ENCODE measurements at regions not wholly inside any gene's neighbourhood (a gene's known extent, or its start where the extent isn't known, plus 50 kb on each side); places are given as distances from the start of the nearest gene placed in this dataset.
"Not testable (repeated sequence)": the region's sequence is repeated elsewhere in the genome, so short reads cannot be mapped to it uniquely, and the experiment has no call there.

DNA sequence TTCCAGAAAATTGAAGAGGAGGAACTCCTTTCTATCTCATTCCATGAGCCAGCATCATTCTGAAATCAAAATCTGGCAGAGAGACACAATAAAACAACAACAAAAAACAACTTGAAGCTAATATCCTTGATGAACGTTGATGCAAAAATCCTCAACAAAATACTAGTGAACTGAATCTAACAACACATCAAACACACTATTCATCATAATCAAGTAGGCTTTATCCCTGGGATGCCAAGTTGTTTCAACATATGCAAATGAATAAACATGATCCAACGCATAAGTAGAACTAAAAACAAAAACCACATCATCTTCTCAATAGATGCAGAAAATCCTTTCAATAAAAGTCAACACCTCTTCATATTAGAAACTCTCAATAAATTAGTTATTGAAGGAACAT lies 335.3 kb upstream of the BRINP3 start:
- FAIRE-seq, result no peak
- no peak for DNase-seq (ENCODE audit: low spot score)

DNA sequence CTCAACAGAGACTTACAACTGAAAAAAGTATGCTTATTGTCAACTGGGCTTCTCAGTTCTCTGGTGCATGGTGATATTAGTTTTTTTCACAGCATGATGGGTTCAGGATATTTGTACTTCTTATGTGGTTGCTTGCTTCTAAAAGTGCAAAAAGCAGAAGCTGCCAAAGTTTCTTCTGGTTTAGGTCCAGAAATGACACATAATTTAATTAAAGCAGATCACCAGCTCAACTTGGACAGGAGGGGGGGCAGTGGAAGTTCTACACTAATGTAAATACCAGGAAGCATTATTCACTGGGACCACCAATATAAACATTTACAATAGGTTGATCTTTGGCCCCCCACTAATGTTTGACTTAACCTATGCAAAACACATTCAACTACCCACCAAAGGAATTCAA lies 354.8 kb upstream of the BRINP3 start:
- no peak for DNase-seq (ENCODE audit: low spot score)
- no peak for FAIRE-seq

DNA sequence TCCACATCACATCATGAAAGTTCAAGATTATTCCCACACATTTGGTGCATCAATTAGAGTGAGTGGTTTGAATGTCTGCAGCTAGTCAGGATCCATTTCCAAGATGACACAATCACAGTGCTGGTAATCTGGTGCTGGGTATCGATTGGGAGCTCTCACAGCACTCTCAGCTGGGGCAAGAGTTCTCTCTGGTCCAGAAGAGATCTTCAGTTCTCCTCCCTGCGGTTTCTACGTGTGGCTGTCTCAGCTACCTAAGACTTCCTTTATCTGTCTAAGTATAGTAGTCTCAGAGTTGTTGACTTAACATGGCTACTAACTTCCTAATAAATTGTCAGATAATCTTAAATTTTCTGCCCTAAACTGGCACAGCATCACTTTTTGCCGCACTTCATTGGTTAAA lies 358.0 kb upstream of the BRINP3 start:
- DNase-seq (ENCODE audit: low spot score), result no peak

DNA sequence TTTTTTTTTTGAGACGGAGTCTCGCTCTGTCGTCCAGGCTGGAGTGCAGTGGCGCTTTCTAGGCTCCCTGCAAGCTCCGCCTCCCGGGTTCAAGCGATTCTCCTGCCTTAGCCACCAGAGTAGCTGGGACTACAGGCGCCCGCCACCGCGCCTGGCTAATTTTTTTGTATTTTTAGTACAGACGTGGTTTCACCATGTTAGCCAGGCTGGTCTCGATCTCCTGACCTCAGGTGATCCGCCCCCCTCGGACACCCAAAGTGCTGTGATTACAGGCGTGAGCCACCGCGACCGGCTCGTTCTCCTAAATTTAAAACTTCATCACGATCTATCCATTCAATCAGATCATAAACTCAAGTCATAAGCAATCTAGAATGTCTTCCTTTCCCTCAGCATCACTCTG lies 359.5 kb upstream of the BRINP3 start:
- not testable (repeated sequence) for FAIRE-seq; DNase-seq (ENCODE audit: low spot score)

More for the DNA sequence above, 358.0 kb upstream of the BRINP3 start:
- no peak for FAIRE-seq

DNA sequence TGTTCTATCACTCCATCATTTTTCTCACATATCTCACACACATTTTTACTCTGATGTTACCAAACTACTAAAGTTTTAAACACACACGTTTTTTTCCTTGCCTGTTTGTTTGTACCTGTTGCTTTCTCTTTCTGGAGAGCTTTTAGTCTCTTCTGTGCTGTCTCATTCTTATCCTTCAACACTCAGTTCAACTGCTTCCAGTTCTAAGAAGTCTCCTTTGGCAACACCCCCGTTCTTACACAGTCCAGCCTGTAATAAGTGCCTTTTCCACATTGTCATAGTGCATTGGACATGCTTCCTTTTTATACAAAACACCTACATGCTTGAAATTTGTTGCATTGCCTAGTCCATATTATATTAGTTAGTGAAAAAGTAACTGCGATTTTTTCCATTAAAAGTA lies 360.2 kb upstream of the BRINP3 start:
- DNase-seq (ENCODE audit: low spot score) (no peak), FAIRE-seq (no peak)

DNA sequence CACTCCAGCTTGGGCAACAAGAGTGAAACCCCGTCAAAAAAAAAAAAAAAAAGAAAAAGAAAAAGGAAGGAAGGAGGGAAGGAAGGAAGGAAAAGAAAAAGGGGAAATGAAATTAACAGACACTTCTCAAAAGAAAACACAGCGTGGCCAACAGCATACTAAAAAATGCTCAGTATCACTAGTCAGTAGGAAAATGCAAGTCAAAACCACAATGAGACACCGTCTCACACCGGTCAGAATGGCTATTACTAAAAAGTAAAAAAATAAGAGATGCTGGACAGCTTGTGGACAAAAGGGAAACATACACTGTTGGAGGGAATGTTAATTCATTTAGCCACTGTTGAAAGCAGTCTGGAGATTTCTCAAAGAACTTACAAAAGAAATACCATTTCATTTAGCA lies 369.5 kb upstream of the BRINP3 start:
- DNase-seq (ENCODE audit: low spot score) (no peak), FAIRE-seq (no peak)

DNA sequence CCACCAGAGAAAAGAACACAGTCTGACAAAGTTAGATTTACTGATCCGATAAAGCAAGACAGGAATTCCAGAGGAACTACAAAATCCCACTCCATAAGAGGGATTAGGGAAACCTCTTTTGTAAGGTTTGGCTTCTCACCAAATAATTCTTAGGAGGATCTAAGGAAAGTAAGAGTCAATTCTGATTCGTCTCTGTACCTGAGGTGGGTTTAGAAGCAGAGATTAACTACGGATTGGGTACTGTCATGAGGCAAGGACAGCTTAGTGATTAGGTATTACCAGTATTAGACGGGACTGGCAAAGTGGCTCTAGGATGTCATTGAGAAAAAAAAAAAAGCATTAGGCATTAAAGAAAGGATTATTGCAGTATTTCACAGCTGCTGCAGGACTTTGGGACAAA lies 371.7 kb upstream of the BRINP3 start:
- FAIRE-seq (no peak), DNase-seq (ENCODE audit: low spot score) (no peak)

DNA sequence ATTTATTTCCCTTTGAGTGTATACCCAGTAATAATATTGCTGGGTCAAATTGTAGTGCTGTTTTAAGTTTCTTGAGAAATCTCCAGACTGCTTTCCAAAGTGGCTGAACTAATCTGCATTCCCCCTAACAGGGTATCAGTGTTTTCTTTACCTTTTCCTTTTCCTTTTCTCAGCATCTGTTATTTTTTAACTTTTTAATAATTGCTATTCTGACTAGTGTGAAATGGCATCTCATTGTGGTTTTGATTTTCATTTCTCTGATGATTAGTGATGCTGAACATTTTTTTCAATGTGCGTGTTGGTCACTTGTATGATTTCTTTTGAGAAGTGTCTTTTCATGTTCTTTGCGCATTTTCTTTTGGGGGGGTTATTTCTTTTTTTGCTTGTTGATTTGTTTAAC lies 374.9 kb upstream of the BRINP3 start:
- FAIRE-seq (no peak), DNase-seq (ENCODE audit: low spot score) (no peak)

DNA sequence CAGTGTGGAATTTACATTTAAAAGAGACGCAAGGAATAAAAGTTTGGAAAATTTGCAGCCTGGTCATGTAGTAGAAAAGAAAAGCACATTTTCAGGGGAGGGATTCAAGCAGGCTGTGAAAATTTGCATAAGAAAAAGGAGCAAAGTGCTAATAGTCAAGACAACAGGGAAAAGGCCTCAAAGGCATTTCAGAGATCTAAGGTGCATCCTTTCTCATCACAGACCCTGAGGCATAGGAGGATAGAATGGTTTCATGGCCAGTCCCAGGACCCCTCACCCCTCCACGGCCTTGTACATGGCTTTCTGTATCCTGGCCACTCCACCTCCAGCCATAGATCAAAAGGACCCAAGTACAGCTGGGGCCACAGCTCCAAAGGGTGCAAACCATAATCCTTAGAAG lies 380.5 kb upstream of the BRINP3 start:
- no peak for FAIRE-seq
- no peak for DNase-seq (ENCODE audit: low spot score)

DNA sequence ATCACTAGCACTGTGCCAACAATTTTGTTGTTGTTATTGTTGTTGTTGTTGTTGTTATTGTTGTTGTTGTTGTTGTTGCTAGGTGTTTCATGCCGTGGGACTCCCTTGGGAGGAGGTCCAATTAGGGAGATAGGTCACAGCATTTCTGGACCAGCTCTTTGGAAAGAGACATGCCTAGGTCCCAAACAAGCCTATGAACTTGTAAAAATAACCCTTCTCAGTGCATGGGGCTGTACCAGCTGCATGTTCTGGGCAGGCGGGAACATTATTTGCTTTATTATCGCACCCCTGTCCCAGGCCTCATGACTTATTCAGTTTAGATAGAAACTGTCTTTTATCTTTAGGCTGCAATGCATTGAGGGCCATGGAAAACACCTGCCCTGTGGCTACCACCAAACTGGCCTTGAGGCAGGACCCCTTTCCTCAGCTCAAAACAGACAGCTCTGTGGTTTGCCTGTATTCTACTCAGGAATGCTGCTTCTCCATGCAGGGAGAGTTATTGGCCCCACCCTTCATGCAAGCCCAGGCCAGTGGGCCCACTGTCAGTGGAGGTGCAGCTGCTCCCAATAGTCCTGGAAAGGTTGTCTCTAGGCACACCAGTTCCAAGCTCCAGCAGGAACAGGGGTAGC lies 386.5 kb upstream of the BRINP3 start:
- no peak for DNase-seq (ENCODE audit: low spot score)
- FAIRE-seq, result no peak

DNA sequence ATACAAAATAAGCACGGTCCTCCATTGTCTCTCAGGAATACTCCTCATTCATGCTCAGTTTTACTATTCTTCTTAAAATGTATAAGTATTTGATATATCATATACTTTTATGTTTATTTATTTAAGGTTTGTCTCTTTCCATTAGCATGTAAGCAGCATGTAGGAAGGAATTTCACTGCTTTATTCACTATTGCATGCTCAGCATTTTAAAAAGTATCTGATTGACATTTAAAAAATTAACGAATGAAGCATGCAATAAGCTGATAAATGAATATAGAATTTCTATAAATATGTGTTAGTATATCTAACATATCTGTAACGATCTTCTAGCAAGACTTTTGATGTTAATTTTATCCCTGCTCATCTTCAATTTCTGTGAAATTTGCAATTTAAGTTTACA lies 402.7 kb upstream of the BRINP3 start:
- no peak for FAIRE-seq
- DNase-seq (ENCODE audit: low spot score), result no peak

DNA sequence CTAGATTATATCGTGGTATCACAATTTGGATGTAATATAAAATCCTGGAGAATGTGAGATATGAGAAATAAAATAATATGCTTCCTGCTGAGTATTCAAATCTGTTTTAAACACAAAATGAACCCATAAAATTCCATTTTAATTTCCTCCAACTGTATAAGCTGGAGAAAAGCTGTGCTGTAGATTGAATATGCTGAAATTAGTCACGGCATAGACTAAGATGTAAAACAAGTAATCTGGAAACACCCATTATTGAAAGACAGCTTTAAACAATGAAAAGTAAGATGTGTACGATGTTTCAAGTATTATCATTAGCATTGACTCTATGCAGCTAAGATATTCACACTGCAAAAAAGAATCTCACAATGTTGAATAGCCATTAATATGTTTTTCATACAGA lies 403.4 kb upstream of the BRINP3 start:
- no peak for DNase-seq (ENCODE audit: low spot score)
- FAIRE-seq, result no peak

DNA sequence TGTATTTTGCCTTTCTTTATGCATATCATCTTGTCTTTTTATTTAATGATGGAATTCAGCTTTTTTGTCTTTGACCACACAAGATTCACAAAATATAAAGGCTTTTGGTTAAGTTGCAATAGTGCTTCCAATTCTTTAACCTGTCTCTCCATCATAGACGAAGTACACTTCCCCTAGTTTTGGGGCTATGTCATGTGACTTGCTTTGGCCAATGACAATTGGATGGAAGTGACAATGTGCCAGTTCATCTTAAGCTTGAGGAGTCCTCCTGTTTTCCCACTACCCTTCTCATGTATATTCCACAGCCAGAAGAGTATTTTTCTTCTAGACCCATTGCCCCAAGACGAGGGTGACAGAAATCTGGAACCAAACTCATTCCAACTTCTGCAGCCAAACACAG lies 419.6 kb upstream of the BRINP3 start:
- FAIRE-seq, result no peak

DNA sequence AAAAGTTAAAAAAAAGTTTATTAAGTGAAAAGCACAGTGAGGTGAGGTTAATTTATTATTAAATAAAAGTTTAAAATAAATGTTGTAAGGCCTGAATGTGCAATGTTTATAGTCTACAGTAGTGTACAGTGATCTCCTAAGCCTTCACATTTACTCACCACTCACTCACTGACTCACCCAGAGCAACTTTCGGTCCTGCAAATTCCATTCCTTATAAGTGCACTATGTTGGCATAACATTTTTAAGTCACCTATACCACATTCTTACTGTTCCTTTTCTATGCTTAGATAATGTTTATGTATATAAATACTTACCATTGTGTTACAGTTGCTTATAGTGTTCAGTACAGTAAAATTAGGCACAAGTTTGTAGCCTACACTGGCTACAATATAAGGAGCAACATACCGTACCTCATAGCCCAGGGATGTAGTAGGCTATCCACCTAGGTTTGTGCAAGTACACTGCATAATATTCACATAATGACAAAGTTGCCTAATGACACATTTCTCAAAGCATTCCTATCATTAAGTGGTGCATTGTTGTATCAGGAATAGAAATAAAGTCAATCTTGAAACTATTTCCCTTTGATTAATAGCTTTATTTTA lies 426.5 kb upstream of the BRINP3 start:
- DNase-seq (ENCODE audit: low spot score), result no peak
- peak; percentile 9 for FAIRE-seq

More for the DNA sequence above, 419.6 kb upstream of the BRINP3 start:
- no peak for DNase-seq (ENCODE audit: low spot score)

DNA sequence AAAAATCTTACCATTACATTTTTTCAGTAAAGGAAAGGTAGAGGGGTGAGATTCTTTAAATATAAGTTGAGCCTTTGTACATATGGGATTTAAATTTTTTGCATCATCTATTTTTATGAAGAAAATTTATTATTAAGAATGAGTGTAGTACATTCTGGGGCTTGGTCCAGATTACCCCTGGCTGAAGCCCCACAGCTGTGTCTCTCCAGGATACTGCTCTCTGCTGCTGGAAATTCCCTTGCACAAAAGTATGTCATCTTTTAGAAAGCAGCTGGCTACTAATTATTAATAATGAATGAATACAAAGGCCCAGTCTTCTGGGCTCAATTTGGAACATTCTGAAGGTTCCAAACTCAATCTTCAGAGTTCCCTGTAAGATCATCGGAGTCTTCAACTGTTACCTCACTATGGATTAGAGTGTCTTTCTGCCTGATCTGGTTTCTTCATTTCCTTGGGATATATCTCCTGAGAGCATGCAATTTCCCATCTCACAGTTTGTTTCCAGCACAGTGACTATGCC lies 428.6 kb upstream of the BRINP3 start:
- FAIRE-seq (no peak), DNase-seq (ENCODE audit: low spot score) (no peak)

DNA sequence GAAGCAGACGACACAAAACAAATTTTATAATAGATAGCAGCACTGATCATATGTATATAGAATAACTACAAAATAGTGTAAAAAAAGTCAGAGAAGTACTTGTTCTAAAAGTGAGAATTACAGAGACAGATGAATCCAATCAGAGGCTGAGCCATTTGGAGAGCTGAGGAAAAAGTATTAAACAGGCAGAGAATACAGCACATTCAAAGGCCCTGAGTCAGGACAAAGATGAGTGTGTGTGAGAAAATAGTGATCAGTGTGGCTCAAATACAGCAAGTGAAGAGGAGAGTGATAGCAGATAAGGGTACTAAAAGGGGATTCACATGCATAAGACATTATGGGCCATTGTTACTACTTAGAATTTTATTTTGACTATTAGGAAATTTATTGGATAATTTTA lies 430.6 kb upstream of the BRINP3 start:
- DNase-seq (ENCODE audit: low spot score), result no peak
- FAIRE-seq, result no peak

DNA sequence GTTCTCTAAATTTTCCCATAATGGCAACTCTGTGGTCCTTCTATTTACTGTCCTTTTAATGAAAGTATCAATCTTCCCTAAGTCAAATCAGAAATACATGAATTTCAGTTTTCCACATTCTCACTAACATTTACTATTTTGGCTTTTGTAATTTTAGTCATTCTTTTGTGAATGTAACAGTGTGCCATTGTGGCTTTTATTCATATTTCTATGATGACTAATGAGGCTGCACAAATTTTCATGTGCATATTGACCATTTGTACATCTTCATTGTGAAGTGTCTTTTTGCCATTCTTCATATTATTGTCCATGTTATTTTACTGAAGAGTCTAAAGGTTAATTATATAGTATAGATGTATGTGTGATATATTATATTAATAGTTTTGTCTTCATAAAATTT lies 431.0 kb upstream of the BRINP3 start:
- FAIRE-seq (no peak), DNase-seq (ENCODE audit: low spot score) (no peak)

DNA sequence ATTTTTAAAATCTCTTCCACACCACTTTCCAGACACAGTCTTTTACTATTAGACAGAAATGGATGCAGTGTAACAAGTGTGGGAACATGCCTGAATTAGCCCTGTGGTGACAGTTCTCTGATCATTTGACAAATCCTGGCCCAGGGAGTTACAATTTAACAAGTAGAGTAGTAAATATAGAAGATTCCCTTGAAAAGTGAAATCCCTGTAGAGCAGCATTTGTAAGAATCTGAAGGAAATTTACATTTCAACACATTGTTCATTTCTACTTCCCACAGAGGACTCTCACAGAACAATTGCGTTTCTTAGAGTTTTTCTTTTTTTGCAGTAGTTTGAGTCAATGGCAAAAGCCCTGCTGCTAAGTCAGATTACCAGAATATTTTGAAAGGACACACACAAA lies 458.3 kb upstream of the BRINP3 start:
- no peak for FAIRE-seq

DNA sequence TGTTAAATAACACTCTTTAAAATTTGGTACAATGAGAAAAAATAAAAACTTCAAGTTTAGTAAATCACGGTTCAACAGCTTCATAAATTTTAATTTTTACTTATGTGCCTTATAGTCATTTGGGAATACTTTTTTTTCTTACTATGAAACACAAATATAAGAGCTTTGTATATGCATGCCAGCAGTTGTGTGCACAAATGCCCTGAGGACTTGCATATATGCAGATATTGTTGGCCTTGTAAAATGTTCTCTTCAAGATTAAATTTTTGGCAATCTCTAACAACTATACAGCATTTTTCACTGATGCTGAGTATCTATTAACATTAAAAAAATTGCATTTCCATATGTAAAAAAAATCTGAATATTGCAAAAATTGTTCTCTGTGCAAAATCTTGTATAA lies 458.7 kb upstream of the BRINP3 start:
- no peak for FAIRE-seq
- DNase-seq (ENCODE audit: low spot score), result no peak

More for the DNA sequence above, 458.3 kb upstream of the BRINP3 start:
- no peak for DNase-seq (ENCODE audit: low spot score)

DNA sequence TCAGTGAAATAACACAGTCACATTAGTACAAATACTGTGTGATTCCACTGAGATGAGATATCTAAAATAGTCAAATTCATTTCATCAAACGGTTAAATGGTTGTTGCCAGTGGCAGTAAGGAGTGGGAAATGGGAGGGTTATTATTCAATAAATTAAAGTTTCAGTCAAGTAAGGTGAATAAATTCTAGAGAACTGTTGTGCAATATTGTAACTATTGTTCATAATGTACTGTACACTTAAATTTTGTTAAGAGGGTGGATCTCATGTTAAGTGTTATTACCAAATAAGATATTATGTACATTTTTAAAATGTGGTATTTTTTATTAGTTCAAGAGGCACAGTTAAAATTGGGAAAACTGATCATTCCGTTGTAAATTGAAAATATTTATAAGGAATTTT lies 463.3 kb upstream of the BRINP3 start:
- DNase-seq (ENCODE audit: low spot score) (no peak), FAIRE-seq (no peak)

DNA sequence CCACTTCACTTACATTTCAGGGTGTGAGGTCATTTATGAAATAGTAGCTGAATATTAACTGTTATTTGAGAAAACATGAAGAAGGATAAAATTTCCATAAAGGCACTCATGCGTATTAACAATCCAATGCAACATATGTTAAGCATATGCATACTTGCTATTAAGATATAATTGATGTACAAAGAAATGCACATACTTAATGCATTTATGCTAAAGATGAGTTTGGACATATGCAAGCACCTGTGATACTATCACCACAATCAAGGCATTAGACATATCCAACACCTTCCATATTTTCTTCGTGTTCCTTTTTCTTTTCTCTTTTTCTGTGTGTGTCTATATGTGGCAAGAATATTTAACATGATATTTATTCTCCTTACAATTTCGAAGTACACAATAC lies 464.8 kb upstream of the BRINP3 start:
- no peak for FAIRE-seq
- DNase-seq (ENCODE audit: low spot score), result no peak

DNA sequence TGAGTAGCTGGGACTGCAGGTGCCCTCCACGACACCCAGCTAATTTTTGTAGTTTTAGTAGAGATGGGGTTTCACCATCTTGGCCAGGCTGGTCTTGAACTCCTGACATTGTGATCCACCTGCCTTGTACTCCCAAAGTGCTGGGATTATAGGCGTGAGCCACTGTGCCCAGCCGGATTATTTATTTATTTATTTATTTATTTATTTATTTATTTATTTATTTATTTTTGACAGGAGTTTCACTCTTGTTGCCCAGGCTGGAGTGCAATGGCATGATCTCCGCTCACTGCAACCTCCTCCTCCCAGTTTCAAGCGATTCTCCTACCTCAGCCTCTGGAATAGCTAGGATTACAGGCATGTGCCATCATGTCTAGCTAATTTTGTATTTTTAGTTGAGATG lies 466.1 kb upstream of the BRINP3 start:
- not testable (repeated sequence) for DNase-seq (ENCODE audit: low spot score); FAIRE-seq

DNA sequence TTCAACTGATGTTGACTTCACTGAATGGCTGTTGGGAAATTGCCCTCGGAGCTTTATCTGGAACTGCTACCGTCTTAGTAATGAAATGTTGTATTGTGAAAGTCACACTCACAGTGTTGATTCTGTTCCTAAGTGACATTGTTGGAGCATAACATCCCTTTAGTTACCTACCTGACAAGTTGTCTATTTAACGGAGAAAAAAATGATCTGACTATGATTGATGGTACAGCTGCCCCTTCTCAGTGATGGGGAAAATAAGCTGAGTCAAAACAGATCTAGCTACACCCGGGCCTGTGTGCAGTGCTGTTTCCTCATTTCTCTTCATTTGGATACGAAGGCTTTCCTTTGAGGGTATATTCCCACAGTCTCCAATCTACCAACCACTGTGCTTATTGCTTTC lies 472.3 kb upstream of the BRINP3 start:
- no peak for DNase-seq (ENCODE audit: low spot score)
- no peak for FAIRE-seq
